ENCODE measurements at regions not wholly inside any gene's neighbourhood (a gene's known extent, or its start where the extent isn't known, plus 50 kb on each side); places are given as distances from the start of the nearest gene placed in this dataset.

- TF ChIP-seq, protein P1, sequence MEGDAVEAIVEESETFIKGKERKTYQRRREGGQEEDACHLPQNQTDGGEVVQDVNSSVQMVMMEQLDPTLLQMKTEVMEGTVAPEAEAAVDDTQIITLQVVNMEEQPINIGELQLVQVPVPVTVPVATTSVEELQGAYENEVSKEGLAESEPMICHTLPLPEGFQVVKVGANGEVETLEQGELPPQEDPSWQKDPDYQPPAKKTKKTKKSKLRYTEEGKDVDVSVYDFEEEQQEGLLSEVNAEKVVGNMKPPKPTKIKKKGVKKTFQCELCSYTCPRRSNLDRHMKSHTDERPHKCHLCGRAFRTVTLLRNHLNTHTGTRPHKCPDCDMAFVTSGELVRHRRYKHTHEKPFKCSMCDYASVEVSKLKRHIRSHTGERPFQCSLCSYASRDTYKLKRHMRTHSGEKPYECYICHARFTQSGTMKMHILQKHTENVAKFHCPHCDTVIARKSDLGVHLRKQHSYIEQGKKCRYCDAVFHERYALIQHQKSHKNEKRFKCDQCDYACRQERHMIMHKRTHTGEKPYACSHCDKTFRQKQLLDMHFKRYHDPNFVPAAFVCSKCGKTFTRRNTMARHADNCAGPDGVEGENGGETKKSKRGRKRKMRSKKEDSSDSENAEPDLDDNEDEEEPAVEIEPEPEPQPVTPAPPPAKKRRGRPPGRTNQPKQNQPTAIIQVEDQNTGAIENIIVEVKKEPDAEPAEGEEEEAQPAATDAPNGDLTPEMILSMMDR (conservative IDR thresholded peaks at IDR 0.05; ENCODE audit: low read depth, low read length): no peak
- TF ChIP-seq EZH2 (IDR thresholded peaks at IDR 0.05; ENCODE audit: low read length, unreplicated experiment): no peak
- TF ChIP-seq EZH2phosphoT487 (IDR thresholded peaks at IDR 0.05; ENCODE audit: borderline replicate concordance, low read length): no peak
Observed at GRCh38 chr5:101142102-101142501, 239.0 kb upstream of the ST8SIA4 start.

All from PC-3 (cell line).